Neuronal stem cell (in vitro differentiated cells): ENCODE measurements at regions not wholly inside any gene's neighbourhood (a gene's known extent, or its start where the extent isn't known, plus 50 kb on each side); places are given as distances from the start of the nearest gene placed in this dataset.

ENCODE experiments used
- DNase-seq: peaks from one replicate; pipeline ENCODE4 v3.0.0-alpha.2; 2013; ENCODE audit warnings: low spot score
- H2AFZ ChIP-seq: one replicate; pipeline ENCODE4 v1.6.1; 2013; ENCODE audit warnings: mild to moderate bottlenecking, low read length, inconsistent platforms
- H2AK5ac ChIP-seq: 2 replicates; pipeline ENCODE4 v1.6.1; 2013; ENCODE audit warnings: low read depth, mild to moderate bottlenecking, inconsistent platforms, low read length, moderate library complexity, mixed read lengths
- H2BK120ac ChIP-seq: 2 replicates; pipeline ENCODE4 v1.6.1; 2013; ENCODE audit warnings: low read depth, mild to moderate bottlenecking, inconsistent platforms, low read length, moderate library complexity, mixed read lengths
- H2BK12ac ChIP-seq: one replicate; pipeline ENCODE4 v1.6.1; 2013; ENCODE audit warnings: low read length, inconsistent platforms
- H2BK15ac ChIP-seq: 2 replicates; pipeline ENCODE4 v1.6.1; 2013; ENCODE audit warnings: mild to moderate bottlenecking, low read length, inconsistent platforms, mixed read lengths
- H2BK5ac ChIP-seq: one replicate; pipeline ENCODE4 v1.6.1; 2013; ENCODE audit warnings: inconsistent platforms, mild to moderate bottlenecking, low read length, moderate library complexity
- H3K14ac ChIP-seq: one replicate; pipeline ENCODE4 v1.6.1; 2013; ENCODE audit warnings: low read length, inconsistent platforms
- H3K18ac ChIP-seq: 2 replicates; pipeline ENCODE4 v1.6.1; 2013; ENCODE audit warnings: low read length, inconsistent platforms
- H3K23ac ChIP-seq: 2 replicates; pipeline ENCODE4 v1.6.1; 2013; ENCODE audit warnings: low read depth, mild to moderate bottlenecking, mixed read lengths, low read length, inconsistent platforms; ENCODE audit not compliant: poor library complexity
- H3K27ac ChIP-seq: replicated peaks from 3 replicates; pipeline ENCODE4 v1.5.1; 2013; ENCODE audit warnings: low read length, inconsistent platforms
- H3K27me3 ChIP-seq, 3 experiments: 2 replicates each; pipeline ENCODE4 v1.6.1; 2013; ENCODE audit warnings: low read length in 3 of 3, mild to moderate bottlenecking in 2 of 3, inconsistent platforms in 1 of 3, low read depth in 1 of 3, mixed read lengths in 1 of 3, moderate library complexity in 1 of 3; ENCODE audit not compliant: control insufficient read depth in 3 of 3, insufficient read depth in 3 of 3
- H3K36me3 ChIP-seq, 2 donors: replicated peaks in 1 of 2; 2 replicates each; pipeline ENCODE4 v1.6.1; 2013; ENCODE audit warnings: low read length in 2 of 2; ENCODE audit not compliant: control insufficient read depth in 2 of 2, insufficient read depth in 2 of 2
- H3K4ac ChIP-seq: 2 replicates; pipeline ENCODE4 v1.6.1; 2013; ENCODE audit warnings: inconsistent platforms, mild to moderate bottlenecking, low read length, moderate library complexity
- H3K4me1 ChIP-seq, 2 donors: 1 replicate in 1 of 2; 2 replicates in 1 of 2; pipeline ENCODE4 v1.6.1; 2013; ENCODE audit warnings: low read length in 2 of 2, low read depth in 1 of 2; ENCODE audit not compliant: control insufficient read depth in 2 of 2, insufficient read depth in 1 of 2
- H3K4me2 ChIP-seq: one replicate; pipeline ENCODE4 v1.6.1; 2013; ENCODE audit warnings: mild to moderate bottlenecking, low read length, inconsistent platforms; ENCODE audit not compliant: insufficient read depth, poor library complexity, severe bottlenecking
- H3K4me3 ChIP-seq, 2 donors: 2 replicates each; pipeline ENCODE4 v1.5.1; 2013; ENCODE audit warnings: low read length in 2 of 2, mild to moderate bottlenecking in 2 of 2, inconsistent platforms in 1 of 2, moderate library complexity in 1 of 2
- H3K79me1 ChIP-seq: one replicate; pipeline ENCODE4 v1.6.1; 2013; ENCODE audit warnings: low read depth, mild to moderate bottlenecking, inconsistent platforms, low read length, moderate library complexity
- H3K9ac ChIP-seq: one replicate; pipeline ENCODE4 v1.6.1; 2013; ENCODE audit warnings: mild to moderate bottlenecking, low read depth, low read length, inconsistent platforms; ENCODE audit not compliant: poor library complexity
- H3K9me3 ChIP-seq, 2 donors: replicated peaks in 1 of 2; 2 replicates each; pipeline versions ENCODE3 to v1.6.1; 2013; ENCODE audit warnings: low read length in 2 of 2, mild to moderate bottlenecking in 2 of 2, inconsistent platforms in 1 of 2, low read depth in 1 of 2, mixed read lengths in 1 of 2, moderate library complexity in 1 of 2; ENCODE audit not compliant: control insufficient read depth in 2 of 2, insufficient read depth in 1 of 2
- H4K8ac ChIP-seq: one replicate; pipeline ENCODE4 v1.6.1; 2013; ENCODE audit warnings: low read depth, mild to moderate bottlenecking, inconsistent platforms, low read length, moderate library complexity
- H4K91ac ChIP-seq: one replicate; pipeline ENCODE4 v1.6.1; 2013; ENCODE audit warnings: low read length, low read depth, mild to moderate bottlenecking, inconsistent platforms; ENCODE audit not compliant: poor library complexity
- WGBS, 2 donors: extraction: QIAGEN DNeasy Blood & Tissue Kit; methylation state at CpG; one replicate each; pipeline ENCODE4 v1.1.7; 2013; ENCODE audit warnings: missing lambda C conversion rate in 2 of 2, mixed read lengths in 1 of 2; ENCODE audit not compliant: insufficient read length in 2 of 2, insufficient replicate concordance in 1 of 2; ENCODE audit errors: extremely low coverage in 2 of 2; 5-methylcytosine and 5-hydroxymethylcytosine counted together

DNA sequence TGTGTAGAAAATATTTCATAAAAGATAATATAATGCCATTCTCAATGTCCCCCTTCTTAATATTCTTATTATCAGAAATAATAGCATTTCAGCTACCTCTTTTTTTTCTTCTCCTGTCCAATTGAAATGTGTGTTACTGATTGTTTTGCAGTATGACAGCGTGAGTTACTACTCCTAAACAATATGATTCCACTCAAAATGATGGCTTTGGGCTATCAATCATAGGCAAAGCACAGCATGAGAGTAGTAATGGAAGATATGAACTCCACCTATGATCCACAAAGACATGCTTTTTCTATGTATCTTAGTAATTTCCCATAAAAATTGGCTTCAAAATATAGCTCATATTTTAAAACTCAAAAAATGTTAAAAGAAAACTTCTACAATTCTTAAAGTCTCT is 867.3 kb upstream of the NUDT12 start:
- WGBS, 2 donors = no CpG with 5 or more reads among the region's 1 CpG
- Histone ChIP-seq H3K4me2 (no peak overlapping the region), H3K14ac (no peak overlapping the region), H4K91ac (no peak overlapping the region), H2BK15ac (no peak overlapping the region), H3K79me1 (no peaks in the 10 kb centered on the region), H3K9ac (no peak overlapping the region), H2BK12ac (no peak overlapping the region), H4K8ac (no peak overlapping the region), H3K9me3 (no peaks in the 10 kb centered on the region), H3K18ac (no peak overlapping the region), H2BK5ac (no peak overlapping the region), H3K36me3 (no peaks in the 10 kb centered on the region), H3K27me3 (no peaks in the 10 kb centered on the region), H3K4me1 (no peaks in the 10 kb centered on the region), H3K4me3 (no peak overlapping the region), H2AFZ (no peak overlapping the region), H3K23ac (no peak overlapping the region), H3K27ac (no peak overlapping the region), H3K4ac (no peak overlapping the region), H2AK5ac (no peak overlapping the region), H2BK120ac (no peak overlapping the region)
- DNase-seq = no peak

DNA sequence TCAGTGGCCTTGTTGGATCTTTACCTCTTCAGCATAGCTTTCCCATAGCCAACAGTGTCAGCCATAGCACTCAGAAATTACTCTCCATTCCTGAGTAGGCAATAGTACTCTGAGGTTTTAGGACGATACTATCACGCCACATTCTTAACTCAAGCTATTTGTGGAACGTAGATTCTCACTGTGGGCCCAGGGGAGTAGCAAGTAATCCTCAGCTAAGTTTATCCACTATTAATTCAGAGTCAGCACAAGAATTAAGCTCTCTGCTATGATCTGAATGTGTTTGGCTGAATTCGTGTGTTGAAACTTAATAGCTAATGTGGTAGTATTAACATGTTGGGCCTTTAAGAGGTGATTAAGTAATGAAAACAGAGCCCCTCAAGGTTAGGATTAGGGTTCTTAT is 858.8 kb upstream of the NUDT12 start:
- no peak overlapping the region for H3K27ac ChIP-seq
- no peak overlapping the region for H3K4ac ChIP-seq
- H2AFZ ChIP-seq = no peak overlapping the region
- H3K18ac ChIP-seq = no peak overlapping the region
- no peak overlapping the region for H2BK12ac ChIP-seq
- DNase-seq = no peak
- no peak overlapping the region for H2BK5ac ChIP-seq
- no peak overlapping the region for H3K9ac ChIP-seq
- no peaks in the 10 kb centered on the region for H3K79me1 ChIP-seq
- WGBS, 2 donors = no CpG with 5 or more reads among the region's 4 CpGs
- no peak overlapping the region for H3K4me2 ChIP-seq
- H3K9me3 ChIP-seq = no peaks in the 10 kb centered on the region
- no peak overlapping the region for H4K91ac ChIP-seq
- no peak overlapping the region for H3K4me3 ChIP-seq
- H3K27me3 ChIP-seq = no peaks in the 10 kb centered on the region
- H2BK120ac ChIP-seq = no peak overlapping the region
- no peak overlapping the region for H2BK15ac ChIP-seq
- no peak overlapping the region for H4K8ac ChIP-seq
- no peaks in the 10 kb centered on the region for H3K36me3 ChIP-seq
- no peak overlapping the region for H3K14ac ChIP-seq
- H3K4me1 ChIP-seq = no peaks in the 10 kb centered on the region
- no peak overlapping the region for H3K23ac ChIP-seq
- no peak overlapping the region for H2AK5ac ChIP-seq

- Histone ChIP-seq H3K18ac (no peak overlapping the region), H3K27ac (no peak overlapping the region), H2BK5ac (no peak overlapping the region), H3K79me1 (no peaks in the 10 kb centered on the region), H2BK120ac (no peak overlapping the region), H3K4me2 (no peak overlapping the region), H3K27me3 (no peaks in the 10 kb centered on the region), H2BK12ac (no peak overlapping the region), H3K9me3 (no peaks in the 10 kb centered on the region), H3K4me1 (no peaks in the 10 kb centered on the region), H3K4ac (no peak overlapping the region), H3K14ac (no peak overlapping the region), H2BK15ac (no peak overlapping the region), H3K23ac (no peak overlapping the region), H3K9ac (no peak overlapping the region), H2AFZ (no peak overlapping the region), H4K91ac (no peak overlapping the region), H2AK5ac (no peak overlapping the region), H3K36me3 (no peaks in the 10 kb centered on the region), H3K4me3 (no peak overlapping the region), H4K8ac (no peak overlapping the region)
- no peak for DNase-seq
- no CpG with 5 or more reads among the region's 1 CpG for WGBS, 2 donors
Observed at GRCh38 chr5:104418056-104418455, 855.5 kb upstream of the NUDT12 start.

DNA sequence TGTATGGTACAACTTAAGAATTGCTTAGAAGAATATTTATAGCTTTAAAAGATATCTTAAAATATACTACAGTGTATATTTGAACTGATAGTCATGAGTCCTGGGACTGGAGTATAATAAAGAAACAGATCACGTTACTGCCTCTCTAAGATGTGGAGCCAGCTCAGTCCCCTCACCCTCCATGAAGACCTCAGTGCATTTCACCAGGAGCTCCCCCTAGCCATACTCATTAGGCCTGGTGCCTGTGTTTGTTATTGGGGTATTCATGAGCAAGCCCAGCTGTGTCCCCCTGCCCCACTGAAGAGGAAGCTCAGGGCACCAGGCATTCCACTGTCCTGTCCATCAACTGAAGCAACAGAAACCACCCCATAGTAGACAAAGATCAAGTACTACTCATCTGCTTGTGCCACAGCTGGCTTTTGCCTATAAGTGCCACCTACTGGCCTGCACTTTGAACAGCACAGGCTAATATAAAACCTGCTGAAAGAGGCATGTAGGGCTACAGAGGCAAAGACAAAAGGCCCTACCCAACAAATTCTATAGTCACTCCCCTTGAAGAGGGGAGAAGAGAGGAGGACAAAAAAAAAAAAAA is 850.2 kb upstream of the NUDT12 start:
- Histone ChIP-seq H3K4ac (no peak overlapping the region), H3K23ac (no peak overlapping the region), H3K27me3 (no peaks in the 10 kb centered on the region), H3K4me3 (no peak overlapping the region), H2BK15ac (no peak overlapping the region), H3K27ac (no peak overlapping the region), H3K79me1 (no peaks in the 10 kb centered on the region), H3K18ac (no peak overlapping the region), H2BK12ac (no peak overlapping the region), H3K4me1 (no peaks in the 10 kb centered on the region), H3K4me2 (no peak overlapping the region), H2BK120ac (no peak overlapping the region), H2AFZ (peak overlapping the region; percentile 78), H2BK5ac (no peak overlapping the region), H3K9ac (no peak overlapping the region), H3K9me3 (no peaks in the 10 kb centered on the region), H4K8ac (no peak overlapping the region), H2AK5ac (no peak overlapping the region), H3K14ac (no peak overlapping the region), H4K91ac (no peak overlapping the region), H3K36me3 (no peaks in the 10 kb centered on the region)
- WGBS, 2 donors = no CpG with 5 or more reads among the region's 1 CpG
- DNase-seq = peak; percentile 20
